ENCODE measurements at regions not wholly inside any gene's neighbourhood (a gene's known extent, or its start where the extent isn't known, plus 50 kb on each side); places are given as distances from the start of the nearest gene placed in this dataset.
"Not testable (repeated sequence)": the region's sequence is repeated elsewhere in the genome, so short reads cannot be mapped to it uniquely, and the experiment has no call there.

DNA sequence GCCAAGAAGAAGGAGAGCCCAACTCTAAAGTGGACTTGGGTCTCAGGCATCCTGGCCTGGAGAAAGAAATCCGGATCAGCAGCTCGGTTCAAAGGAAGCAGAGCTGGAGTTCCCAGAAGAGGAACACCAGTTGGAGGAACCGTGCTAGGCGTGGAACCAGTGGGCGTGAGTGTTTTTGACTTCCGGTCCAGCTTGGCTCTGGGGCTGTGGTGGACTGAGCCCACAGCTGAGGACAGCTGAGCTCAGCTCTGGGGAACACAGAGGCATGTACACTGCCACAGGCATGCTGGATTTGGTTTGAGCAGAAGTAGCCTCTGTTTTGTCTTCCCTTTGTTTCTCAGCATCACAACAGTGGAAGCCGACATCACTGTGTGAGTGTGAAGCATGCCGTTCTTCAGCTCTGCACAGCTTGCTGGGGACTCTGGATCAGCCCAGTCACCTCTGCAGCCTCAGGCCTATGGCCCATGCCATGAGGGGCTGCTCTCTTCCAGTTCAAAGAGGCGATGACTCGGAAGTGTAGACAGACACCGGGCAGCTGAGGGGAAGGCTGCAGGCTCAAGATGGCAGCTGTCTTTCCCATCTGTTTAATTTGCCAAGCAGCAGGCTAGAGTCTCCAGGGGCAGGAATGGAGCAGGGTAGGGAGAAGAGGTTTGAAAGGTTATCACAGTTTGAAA, 185.8 kb upstream of the UBE3A start:
- no peak for DNase-seq (ENCODE audit: low spot score)

DNA sequence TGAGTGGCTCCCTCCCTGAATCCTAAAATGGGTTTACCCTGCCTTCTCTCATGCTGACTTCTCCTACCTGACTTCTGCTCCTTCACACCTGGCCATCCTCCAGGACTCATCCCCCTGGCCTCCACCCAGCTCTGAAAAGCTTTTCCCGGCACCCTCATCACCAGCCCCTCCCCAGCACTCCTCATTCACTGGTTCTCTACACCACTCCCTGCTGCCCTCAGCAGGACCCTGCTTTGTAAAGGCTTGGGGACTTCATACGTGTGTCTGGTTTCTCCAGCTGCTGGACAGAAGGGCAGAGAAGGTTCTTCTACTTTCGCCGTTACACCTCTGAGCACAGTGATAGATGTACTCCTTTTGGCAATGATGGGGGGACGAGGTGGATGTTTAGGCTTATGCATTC, 184.9 kb upstream of the UBE3A start:
- DNase-seq (ENCODE audit: low spot score) = no peak

DNA sequence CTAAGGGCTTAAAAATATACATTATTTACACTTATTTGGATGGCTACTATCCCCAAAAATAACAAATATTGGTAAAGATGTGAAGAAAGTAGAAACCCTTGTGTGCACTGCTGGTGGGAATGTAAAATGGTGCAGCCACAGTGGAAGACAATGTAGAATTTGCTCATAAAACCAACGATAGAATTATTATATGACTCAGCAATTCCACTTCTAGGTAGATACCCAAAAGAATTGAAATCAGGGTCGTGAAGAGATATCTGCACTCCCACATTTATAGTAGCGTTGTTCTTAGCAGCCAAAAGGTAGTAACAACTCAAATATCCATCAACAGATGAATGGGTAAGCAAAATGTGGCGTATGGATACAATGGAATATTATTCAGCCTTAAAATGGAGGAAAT, 181.6 kb upstream of the UBE3A start:
- no peak for DNase-seq (ENCODE audit: low spot score)

DNA sequence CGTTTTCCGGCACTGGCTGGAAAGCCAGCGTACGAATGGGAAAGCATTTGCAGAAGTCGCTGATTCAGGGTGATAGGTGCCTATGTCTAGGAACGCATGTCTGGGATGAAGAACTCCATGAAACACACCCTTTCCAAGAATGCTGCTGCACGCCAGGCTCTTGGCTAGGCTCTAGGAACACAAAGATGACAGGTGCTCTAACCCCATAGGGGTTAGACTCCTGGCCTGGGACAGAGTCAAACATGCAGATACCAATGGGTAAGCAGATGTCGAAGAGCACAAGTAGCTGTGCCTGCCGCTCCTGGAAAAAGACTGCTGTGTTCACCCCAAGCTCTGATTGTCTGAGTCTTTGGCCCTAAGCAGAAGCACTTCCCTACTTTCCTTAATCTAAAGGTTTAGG, 180.9 kb upstream of the UBE3A start:
- no peak for DNase-seq (ENCODE audit: low spot score)

DNA sequence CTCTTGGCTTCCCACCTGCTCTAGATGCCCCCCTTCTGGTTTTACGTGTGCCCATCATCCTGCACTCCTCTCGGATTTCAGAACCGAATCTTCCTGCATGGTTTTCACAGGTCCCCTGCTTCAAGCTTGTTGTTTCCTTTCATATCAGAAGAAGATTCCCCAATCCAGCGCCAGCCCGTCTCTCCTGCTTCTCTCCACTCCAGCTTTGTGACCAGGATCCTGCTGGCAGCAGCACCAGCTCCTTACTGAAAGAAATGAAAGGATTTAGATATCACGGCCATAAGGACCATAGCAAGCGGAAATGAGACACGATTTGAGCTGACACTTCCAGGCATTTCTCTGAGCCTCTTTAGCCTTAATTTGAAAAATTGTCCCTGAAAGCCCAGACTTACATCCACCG, 180.3 kb upstream of the UBE3A start:
- DNase-seq (ENCODE audit: low spot score) = no peak

DNA sequence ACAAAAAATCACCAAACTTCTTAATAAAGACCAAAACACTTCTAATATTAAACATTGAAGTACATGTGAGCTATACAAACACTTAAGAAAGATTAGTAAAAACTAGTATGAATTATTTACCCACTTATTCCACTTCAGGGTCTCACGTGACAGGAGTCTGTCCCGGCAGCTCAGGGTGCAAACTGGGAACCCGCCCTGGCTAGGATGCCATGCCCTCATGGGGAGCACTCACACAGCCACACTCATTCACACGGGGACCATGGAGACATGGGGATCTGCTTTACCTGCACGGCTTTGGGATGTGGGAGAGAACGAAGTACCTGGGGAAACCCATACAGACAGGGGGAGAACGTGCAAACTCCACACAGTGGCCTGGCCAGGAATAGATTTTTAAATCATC, 179.3 kb upstream of the UBE3A start:
- DNase-seq (ENCODE audit: low spot score) = no peak

DNA sequence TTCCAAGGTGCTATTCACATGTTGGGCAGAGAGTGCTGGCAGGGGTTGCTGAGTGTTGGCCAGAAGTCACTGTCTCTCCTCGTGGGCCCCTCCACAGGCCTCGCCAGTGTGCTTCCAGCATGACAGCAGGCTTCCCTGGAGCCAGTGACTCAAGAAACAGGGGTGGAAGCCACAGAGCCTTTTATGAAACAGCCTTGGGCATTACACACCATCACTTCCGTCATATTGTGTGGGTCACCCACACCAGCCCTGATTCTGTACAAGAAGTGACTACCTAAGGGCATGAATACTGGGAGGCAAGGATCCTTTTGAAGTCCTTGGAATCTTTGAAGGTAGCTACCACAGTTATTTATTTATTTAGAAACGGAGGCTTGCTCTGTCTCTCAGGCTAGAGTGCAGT, 177.6 kb upstream of the UBE3A start:
- DNase-seq (ENCODE audit: low spot score) = no peak

DNA sequence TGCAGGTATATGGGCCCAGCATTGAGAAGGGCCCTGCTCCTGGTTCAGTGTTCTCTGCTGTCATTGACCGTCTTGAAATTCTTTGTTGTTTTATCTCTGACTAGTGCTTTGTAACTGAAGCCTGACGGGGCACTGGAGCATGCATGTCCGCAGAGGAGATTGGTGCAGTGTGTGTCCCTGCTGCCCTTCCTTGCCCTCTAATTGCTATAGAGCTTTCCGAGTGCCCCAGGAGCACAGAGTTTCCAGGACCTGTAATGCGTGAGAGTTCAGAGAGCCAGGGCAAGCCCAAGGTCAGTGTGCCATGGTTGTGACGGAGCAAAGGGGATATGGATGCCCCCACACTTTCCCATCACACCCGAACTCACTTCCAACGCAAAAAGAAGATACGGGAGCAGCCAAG, 174.3 kb upstream of the UBE3A start:
- no peak for DNase-seq (ENCODE audit: low spot score)

DNA sequence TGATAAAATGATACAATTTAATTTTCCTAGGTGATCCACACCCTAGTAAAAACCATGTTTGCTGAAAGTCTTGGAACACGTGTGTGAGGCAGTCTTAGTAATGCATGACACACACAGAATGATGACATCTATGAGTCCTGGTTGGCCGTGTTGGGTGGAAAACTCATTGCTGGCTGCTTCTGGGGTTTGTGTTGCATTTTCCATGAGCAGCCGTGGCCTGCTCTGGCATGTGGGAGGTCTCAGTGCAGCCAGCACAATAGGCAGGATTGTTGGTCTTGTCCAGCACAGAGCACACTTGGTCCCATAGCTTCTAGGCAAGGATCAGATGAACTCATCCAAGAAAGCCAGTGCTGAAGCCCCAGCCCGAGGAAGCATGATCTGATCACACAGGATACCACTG, 172.8 kb upstream of the UBE3A start:
- DNase-seq (ENCODE audit: low spot score) = no peak

DNA sequence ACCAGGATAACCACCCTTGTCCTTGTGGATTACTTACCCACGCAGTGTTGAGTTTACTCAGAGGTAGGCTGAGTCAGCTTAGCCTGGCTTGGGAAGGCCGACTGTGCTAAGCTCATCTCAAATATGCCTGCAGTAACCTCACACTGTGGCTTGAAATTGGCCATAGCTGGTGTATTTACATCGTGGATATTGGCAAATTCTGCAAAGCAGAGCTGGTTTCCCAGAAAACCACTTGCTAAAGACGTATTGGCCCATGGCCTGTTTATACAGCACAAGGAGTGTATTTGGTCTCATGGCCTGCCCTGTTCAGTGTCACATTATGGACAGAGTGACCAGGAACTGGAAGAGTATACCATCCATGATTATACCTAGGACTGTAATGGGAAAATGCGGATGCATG, 170.5 kb upstream of the UBE3A start:
- no peak for DNase-seq (ENCODE audit: low spot score)

DNA sequence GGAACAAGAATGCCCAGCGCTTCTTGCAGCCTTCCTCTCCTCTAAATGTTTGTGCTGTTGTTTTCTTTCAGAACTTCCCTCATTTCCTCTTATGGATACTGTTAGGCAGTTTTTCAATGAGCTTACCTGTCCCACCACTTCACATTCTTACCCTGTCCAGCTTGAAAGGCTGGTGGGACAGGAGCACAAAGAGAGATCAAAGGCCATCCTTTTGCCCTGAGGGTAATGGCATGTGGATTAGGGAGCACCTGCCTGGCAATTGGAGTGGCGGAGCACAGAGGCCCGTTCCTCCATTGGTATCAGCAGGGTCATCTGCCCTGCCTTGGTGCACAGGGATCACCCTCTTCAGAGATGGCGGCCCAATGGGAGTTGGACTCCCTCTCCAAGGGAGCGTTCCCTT, 170.1 kb upstream of the UBE3A start:
- no peak for DNase-seq (ENCODE audit: low spot score)

DNA sequence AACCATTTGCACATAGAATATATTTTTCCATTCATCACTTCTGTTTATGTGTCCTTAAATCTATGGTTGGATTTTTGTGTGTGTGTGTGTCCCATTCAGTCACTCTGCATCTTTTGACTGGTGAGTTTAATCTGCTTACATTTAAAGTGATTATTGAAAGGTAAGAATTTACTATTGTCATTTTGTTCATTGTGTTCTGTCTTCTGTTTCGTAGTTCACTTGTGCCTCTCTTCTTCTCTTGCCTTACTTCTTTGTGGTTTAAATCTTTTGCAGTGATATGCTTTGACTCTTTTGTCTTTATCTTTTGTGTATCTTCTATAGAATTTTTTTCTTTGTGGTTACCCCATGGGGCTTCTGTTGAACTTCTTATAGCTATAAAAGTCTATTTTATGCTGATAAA, 166.3 kb upstream of the UBE3A start:
- no peak for DNase-seq (ENCODE audit: low spot score)

DNA sequence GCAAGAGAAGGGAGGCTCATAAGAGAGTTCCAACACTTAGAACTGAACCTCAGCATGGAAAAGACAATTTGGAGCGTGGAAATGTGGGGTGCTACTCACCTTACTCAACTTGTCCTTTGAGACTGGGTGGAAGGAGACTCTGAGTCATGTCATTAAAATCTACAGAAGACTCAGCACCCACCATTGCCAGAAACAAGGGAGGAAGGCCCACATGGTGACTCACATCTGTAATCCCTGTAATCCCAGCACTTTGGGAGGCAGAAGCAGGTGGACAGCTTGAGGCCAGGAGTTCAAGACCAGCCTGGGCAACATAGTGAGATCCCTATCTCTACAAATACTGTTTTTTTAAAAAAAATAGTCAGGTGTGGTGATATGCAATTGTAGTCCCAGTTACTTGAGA, 161.9 kb upstream of the UBE3A start:
- no peak for DNase-seq (ENCODE audit: low spot score)

DNA sequence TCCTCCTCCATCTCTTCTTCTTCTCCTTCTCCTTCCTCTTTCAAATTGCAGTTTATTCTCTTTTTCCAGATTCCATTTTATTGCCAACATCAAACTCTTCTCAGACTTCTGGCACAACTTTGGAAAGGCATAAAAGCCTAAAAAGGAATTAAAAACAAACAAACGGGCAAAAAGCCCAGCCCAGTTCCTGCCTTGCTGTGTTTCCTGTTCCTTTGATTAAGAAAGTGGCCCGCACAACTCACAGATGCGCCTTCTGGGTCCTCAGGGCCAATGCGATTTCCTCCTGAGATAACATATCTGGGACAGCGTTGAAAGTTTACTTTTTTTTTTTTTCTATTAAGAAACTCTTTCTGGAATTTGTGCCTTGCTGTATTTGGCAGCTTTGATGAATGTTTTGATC, 158.7 kb upstream of the UBE3A start:
- no peak for DNase-seq (ENCODE audit: low spot score)

DNA sequence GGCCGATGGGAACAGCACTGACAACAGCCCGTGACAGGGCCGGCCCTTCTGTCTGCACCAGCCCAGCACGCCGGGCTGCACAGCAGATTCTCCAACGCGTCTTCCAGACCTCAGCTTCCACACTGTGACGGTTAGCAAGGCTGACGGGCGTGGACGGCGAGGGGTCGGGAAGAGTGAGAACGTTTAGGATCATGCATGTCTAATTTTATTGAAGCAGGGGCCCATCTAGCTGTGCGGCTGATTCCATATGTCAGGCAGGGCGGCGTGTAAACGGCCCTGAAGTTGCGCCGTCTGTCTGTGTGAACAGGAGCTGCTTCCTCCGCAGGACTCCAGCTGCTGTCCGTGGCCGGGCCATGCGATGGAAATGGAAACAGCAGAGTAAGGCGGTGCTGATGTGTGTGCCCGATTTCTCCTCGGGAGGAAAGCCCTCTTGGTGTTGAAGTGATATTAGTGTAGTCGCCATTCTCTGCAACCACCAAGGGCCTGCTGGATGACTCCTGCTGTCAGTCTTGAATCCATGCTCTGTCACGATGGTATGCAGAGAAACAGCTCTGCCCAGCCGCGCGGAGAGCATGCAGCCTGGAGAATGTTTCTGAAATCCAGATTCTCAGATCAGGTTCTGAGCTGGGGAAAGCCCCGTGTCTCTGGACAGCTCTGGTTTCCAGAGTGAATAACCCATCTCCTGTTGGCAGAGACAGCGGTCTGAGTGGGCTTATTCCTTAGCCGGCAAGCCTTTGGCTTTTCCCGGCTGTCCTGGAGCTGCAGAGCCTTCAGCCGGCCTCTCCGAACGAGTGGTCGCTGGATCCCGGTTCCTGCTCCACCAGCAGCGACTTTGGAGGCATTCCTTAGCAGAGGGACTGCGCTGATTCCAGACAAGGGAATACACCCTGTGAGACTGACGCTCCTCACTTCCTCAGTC, 158.1 kb upstream of the UBE3A start:
- DNase-seq (ENCODE audit: low spot score) = no peak

DNA sequence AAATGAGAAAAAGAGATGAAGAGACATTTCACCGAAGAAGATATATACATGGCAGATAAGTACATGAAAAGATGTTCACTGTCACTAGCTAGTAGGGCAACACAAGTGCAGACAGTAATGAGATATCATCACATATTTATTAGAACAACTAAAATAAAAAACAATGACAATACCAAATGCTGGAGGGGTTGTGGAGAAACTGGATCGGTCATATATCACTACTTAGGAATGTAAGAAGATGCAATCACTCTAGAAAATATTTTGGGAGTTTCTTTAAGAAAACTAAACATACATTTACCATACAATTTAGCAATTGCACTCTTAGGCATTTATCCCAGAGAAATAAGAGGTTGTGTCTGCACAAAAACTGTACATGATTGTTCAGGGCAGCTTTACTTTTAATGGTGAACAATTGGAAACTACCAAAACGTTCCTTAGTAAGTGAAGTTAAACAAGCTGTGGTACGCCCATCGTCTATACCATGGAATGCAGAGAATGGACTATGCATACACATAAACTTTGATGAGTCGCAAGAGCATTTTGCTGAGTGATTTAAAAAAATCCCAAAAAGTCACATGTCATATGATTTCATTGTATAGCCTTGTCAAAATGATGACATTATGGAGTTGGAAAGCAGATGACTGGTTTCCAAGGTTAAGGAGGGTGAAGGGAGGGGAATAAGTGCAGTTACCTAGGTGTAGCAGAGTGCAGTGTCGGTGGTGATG, 149.0 kb upstream of the UBE3A start:
- DNase-seq (ENCODE audit: low spot score) = no peak

DNA sequence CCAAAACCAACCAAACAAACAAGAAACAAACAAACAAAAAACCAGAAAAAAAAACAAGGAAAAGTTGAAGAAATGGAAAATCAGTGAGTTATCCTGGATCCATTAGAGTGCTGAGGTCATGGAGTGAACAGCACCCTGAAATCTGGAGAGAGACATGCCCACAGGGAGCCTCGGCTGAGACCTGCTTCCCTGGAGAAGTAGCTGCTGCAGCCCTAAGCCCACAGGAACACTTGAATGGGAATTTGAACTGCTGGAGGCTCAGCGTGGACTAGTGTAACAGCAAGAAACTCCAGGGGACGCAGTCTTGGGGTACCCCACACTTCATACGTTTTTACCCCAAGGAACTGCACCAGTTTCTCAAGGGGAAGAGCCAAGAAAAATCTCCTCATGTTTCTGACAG, 144.1 kb upstream of the UBE3A start:
- no peak for DNase-seq (ENCODE audit: low spot score)

DNA sequence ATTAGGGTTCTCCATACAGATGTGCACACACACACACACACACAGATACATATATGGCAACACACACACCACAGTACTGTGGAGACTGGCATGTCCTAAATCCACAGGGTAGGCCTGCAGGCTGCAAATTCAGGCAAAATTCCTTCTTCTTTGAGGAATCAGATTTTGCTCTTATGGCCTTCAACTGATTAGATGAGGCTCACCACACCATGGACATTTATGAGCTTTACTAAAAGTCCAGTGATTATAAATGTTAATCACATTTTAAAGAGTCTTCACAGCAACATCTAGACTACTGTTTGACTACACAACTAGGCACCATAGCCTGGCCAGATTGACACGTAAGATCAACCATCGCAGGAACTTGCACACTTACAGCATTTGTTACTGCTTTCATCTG, 140.3 kb upstream of the UBE3A start:
- DNase-seq (ENCODE audit: low spot score) = no peak

DNA sequence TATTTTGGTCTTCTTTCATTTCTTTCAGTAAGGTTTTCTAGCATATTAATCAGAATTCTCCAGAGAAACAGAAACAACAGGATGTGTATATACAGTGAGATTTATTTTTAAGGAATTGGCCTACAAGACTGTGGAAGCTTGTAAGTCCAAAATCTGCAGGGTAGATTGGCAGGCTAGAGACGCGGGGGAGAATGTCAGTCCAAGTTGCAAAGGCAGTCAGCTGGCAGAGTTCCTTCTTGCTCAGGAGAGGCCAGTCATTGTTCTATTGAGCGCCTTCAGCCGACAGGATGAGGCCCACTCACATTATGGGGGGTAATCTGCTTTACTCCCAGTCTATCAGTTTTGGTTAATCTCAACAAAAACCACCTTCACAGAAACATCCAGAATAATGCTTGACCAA, 133.4 kb upstream of the UBE3A start:
- no peak for DNase-seq (ENCODE audit: low spot score)

DNA sequence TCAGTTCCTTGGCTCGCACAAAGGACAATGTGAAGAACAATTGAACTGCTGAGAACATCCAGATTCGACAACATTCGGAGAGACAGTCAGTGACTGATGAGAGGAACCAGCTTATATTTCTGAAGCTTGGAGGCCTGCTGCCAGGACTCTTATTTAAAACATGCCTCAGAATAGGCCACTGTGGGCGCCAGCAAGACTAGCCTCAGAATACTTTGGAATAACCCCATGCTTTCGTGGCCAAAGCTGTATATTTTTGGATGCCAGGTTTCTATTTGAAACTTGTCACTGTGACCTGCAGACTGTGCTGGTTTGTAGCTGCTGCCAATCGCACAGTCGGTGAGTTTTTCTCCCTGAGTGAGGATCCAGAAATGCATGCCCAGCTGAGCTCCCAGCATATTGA, 129.9 kb upstream of the UBE3A start:
- no peak for DNase-seq (ENCODE audit: low spot score)

DNA sequence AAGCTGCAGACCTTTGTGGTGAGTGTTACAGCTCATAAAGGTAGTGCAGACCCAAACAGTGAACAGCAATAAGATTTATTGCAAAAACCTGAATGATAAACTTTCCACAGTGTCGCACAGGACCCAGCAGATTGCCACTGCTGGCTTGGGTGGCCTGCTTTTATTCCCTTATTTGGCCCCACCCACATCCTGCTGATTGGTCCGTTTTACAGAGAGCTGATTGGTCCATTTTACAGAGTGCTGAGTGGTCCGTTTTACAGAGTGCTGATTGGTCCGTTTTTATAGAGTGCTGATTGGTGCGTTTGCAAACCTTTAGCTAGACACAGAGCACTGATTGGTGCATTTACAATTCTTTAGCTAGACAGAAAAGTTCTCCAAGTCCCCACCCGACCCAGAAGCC, 127.7 kb upstream of the UBE3A start:
- not testable (repeated sequence) for DNase-seq (ENCODE audit: low spot score)

DNA sequence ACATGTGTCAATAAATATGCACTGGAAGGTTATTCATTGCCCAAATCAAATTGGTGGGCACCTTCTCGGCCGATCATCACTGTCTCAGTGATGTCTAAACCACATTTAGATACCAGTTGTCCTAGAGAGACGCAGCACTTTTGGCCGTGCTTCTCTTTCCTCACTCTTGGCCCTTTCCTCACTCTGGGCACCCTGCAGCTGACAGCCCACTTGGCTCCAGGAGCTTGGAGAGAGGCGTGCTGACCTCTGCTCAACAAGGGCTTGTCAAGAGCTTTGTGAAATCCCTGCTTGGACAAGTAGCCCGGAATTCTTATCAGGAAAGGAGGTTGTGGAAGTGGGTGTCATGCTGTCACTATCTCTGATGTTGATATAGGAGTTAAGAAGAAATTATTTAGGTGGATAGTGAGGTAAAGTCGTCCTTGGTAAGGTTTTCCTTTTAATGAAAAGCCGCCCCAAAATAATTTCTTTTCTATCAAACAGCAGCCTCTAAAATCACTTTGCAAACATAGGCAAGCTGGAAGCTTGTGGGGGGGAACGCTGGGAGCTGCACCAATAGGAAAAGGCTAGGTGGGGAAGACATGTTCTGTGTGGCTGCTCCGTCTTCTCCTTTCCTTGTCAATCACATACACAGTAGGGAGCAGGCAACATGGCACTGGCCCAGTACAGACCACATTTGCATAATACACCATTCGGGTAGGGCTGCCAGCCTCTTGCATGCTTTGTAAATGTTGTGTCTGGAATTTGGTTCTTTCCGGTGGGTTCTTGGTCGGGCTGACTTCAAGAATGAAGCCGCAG, 126.8 kb upstream of the UBE3A start:
- DNase-seq (ENCODE audit: low spot score) = no peak
